HG03103 (cell line): ENCODE measurements at regions not wholly inside any gene's neighbourhood (a gene's known extent, or its start where the extent isn't known, plus 50 kb on each side); places are given as distances from the start of the nearest gene placed in this dataset.

Experiments
- ATAC-seq: cut with Tn5 transposase; IDR thresholded peaks from one replicate; pipeline ENCODE4 v1.9.1; 2021; ENCODE audit warnings: low read depth; ENCODE audit not compliant: unreplicated experiment

DNA sequence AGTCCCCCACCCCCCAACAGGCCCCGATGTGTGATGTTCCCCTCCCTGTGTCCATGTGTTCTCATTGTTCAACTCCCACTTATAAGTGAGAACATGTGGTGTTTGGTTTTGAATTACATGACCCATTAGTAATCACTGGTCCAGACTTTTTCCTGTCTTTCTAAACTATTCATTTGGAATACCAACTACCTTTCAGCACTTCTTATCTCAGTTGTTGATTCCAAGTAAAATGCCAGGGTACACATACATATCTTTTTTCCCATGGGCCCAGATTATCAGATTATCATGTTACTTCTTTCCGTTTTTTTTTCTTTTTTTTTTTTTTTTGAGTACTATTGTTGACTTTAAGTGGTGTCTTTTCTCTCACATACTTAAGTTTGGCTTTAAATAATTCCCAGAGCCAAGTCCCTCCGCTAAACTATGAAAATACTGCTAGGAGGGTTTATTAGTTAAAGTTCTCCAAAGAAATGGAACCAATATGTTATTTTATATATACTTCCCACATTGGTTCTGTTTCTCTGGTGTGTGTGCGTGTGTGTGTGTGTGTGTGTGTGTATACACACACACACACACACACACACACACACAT, 389.3 kb downstream of the IRS1 start:
- ATAC-seq: no peak

DNA sequence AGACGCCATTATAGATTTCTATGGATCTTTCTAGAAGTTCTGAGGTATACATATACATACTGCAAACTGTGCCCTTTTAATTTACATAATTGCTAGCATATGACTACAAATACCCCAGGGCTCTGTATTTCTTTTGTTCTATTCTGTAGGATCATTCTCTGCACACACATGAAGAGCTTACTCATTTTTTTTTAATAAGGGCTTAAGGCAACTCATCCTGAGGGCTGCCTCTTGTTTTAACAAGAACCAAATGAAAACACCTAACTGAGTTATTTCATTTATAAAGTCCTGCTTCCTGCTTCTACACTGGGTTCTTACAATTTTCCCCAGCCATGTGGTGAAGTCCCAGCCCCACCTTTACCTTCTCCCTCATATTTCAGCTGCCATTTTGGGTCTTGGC, 390.5 kb downstream of the IRS1 start:
- ATAC-seq: no peak

DNA sequence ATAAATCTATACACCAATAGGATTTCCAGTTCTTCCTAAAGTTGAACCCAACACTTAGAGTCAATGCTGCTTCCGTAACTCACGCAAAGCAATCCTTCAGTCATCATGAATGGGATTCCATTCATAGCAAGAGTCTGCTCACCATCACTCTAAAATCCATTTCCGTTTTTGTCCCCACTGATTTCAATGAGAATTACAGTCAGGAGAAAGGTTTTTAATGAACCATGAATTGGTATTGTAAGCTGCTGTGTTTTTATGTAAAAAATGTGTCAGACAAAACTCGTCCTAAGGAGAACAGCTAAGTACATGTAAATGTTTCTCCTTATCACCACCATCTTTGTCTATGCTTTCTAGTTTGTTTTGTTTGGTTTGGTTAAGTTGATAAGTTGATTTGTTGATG, 391.5 kb downstream of the IRS1 start:
- no peak for ATAC-seq

DNA sequence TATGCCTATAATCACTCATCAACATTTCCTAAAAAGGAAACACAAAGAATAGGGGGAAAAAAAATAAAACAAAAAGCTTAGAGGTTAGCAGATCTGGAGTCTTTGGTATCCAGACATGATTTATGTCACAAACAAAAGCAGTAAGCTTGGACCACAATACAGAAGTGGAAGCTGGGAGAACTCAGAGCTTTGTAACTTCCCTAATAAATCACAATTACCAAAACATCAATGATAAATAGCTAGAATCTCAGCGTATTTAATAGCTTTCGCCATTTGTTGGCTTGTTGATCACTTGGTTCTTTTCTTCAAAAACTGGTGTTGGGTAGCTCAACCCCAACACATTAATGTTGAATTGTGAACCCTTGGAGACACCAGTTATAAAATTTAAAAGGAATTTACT, 392.5 kb downstream of the IRS1 start:
- ATAC-seq: no peak

DNA sequence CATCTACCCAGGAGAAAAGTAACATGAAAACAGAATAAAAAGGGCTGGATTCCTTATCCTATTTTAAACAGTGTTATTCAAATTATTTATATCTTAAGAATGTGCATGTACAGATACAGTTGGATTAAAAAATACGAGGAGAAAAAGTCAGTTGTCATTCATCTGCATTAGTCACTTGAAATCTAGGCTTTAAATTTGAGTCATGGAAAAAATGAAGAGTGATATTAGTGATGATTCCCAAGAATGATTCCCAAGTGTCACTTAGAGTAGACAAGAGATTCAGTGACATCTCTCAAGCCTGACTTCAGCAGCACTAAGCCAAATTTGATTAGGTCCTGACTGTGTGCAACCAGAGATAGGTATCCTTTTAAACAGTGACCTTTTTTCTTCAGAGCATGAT, 394.2 kb downstream of the IRS1 start:
- ATAC-seq: no peak

DNA sequence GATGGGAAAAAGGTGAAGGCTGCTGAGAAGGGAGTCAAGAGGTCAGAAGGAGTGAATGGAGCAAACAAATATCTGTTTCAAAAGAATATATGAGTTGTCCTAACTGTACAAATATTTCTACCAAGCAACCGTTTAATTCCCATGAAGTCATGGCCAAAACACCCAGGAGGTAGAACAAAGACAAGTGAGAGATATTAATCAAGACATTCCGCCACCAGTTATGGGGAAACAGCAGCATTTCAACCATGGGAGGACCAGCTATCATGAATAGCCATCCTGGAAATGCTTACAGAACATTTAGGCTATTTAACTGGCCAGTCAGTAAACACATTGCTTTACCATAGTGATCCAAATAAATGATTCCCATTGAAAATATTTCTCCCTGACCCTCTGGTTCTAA, 396.3 kb downstream of the IRS1 start:
- no peak for ATAC-seq

DNA sequence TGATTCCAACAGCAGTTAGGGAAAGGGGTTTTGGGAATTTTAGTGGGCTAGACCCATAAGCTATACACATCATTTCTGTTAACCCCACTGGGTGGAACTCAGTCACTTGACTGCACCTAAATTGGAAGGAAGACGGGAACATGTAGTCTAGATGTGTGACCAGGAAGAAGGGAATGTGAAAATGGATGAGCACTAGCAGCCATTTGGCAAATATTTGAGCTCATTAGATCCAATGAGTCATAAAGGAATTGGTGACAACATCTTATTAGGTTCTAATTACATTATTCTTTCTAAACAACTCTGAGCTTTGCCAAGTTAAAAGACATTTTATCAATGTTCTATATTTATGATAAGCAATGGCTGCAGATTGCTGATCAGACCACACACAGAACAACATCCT, 400.6 kb downstream of the IRS1 start:
- no peak for ATAC-seq

DNA sequence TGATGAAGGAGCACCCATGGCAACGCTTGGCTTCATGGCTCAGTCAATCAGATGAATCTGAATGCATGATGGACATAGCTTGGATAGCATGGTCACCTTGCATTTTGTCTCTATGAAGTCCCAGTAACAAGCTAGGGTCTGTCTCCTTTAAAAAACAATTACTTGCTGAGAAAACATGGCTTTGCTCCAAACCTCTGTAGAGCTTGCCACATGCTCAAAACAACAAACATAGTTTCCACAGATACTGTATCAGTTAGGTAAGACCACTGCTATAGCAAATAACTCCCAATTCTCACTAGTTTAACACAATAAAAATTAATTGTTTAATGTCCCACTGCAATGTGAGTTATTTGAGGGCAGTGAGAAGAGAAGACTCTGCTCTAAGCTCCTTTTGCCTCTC, 401.0 kb downstream of the IRS1 start:
- ATAC-seq: no peak

DNA sequence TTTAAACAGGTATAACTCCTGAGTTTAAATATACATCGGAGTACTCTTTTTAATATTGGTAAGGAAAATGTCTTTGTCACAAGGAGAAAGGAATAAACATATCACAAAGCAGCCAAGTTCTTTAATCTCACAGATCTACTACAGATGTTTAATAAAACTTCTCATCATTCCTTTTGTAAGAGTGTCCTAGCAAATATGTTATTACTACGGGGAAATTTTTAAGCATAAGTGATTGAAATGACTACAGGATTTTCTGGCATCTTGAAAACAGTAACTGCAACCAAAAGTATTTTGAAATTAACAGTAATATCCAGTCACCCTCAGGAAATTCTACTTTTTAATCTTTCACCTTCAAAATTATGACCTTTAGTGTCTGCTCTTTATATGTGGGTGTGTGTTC, 403.1 kb downstream of the IRS1 start:
- ATAC-seq: no peak

DNA sequence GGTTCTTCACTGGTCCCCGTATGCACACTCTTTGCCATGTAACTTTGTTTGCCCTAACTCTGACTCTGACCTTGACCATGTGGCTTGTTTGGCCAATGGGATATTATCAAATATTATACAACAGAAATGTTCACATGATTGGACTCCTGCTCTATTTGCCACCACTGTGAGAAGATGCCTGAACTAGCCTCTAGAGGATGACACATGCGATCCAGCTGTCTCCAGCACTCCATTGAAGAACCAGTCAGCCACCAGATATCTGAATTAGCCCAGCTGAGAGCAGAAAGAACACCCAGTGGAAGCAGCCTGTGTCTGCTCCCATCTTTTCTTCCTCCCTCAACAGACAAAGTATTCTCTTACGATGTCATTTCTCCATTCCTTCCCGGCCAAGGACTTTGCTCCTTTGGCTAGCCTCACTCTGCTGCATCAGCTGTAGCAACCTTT, 412.1 kb downstream of the IRS1 start:
- ATAC-seq: no peak

DNA sequence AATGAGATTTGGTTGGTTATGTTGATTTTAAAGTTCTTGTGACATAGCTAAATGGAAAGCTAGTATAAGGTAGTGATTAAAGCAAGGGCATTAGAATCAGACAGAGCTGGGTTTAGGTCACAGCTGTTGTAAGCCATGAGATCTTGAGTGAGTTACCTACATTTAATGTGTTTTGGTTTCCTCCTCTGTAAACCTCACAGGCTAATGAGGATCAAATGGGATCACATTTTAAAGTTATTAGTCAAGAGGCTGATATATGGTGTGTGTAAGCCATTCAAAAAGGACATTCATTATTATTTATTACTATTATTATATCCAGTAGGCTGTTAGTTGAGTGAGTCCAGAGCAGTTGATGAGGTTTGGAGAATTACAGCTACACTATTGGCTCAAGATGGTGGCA, 416.2 kb downstream of the IRS1 start:
- ATAC-seq: no peak

DNA sequence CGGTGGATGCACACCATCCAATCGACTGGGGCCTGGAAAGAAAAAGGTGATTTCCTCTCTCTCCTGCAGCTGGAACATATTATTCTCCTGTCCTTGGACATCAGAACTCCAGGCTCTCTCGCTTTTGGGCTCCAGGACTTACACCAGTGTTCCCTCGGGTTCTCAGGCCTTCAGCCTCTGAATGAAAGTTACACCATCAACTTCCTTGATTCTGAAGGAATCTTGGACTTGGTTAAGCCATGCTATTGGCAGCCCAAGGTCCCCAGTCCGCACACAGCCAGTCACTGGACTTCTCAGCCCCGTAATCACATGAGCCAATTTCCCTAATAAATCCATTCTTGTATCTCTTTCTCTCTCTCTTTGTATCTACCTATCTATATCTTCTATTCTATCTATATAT, 418.9 kb downstream of the IRS1 start:
- no peak for ATAC-seq

DNA sequence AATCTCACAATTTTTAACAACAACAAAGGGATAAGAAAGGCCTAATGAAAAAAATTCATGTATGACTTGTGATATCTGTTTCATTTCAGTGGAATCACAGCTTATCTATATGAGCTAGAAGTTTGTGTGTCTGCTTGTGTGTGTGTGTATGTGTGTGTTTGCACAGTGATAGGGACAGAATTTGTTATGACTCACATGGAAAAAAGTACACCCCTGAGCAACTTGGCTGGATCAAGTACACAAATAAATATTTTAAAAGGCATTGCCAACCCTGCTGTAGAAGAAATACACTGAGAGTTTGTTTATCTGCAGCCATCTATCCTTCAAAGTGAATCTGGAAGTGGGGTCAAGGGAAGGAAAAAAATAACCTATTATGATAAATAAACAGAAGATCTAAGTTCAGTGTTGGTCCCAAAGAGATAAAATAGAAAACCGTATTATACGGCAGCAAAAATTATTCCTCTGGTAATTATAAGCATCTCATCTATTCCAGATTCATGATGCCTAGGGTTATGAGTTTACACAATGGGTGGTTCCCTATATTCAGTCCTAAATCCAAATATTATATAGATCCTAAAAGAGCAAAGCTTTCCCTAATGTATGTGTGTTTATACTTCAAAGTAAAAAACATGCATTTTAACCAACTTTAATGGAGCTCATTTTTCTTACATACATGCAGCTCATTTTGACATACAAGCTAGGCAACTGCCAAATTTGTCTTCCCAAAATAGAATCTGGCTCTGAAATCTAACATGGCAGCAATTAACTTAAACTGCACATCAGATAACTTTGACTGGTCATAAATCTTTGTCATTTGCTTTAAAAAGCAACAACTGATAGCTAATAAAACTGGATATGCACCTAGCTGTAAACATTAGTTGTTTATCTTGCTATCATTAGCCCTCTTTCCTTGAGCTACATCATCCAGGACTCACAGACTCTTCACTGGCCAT, 420.6 kb downstream of the IRS1 start:
- ATAC-seq: no peak

DNA sequence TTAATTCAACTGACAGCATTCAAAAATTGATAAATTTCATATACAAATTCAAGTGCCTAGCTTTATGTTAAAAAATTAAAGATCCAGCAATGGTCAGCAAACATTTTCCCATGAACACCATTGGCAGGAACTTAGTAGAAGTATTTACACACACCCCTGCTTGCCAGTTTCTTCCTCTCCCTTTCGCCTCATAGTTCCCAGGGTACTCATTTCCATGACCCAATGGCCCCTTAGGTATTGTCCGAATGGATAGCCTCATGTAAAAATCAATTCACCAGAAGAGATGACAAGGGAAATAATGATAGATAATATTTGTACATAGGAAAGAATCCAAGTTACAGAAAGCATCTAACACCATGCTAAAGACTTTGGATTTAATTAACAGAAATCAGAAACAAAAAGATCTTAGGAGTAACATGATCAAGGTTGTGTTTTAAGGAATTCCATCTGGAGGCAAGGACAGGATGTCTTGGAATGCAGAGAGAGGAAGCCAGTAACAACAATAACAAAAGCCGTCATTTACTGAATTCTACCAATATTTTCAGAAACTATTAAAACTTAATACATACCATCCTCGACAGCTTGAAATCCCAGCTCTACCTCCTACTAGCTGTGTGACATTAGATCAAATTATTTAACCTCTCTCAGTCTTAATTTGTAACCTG, 423.0 kb downstream of the IRS1 start:
- ATAC-seq: no peak

DNA sequence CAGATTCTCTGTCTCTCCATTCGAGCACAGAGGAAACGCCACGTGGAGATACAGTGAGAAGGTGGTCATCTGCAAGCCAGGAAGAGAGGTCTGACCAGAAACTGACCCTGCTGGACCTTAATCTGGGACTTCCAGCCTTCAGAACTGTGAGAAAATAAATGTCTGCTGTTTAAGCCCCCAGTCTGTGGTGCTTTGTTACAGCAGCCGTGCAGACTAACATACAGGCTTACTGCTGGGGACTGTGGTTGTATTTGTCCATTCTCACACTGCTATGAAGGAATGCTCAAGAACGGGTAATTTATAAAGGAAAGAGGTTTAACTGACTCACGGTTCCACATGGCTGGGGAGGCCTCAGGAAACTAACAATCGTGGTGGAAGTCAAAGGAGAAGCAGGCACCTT, 432.7 kb downstream of the IRS1 start:
- ATAC-seq: no peak

DNA sequence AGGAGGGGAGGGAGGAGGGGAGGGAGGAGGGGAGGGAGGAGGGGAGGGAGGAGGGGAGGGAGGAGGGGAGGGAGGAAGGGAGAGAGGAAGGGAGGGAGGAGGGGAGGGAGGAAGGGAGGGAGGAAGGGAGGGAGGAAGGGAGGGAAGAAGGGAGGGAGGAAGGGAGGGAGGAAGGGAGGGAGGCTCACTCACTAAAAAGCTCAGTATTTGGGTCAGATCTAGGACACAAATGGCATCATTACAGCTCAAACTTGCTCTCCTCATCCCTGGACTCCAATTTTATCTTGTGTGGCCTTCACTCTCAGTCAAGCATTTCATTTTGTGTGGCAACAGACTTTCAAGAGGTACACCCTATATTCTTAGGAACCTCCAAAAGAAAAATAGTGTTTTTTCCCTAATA, 435.4 kb downstream of the IRS1 start:
- no peak for ATAC-seq

DNA sequence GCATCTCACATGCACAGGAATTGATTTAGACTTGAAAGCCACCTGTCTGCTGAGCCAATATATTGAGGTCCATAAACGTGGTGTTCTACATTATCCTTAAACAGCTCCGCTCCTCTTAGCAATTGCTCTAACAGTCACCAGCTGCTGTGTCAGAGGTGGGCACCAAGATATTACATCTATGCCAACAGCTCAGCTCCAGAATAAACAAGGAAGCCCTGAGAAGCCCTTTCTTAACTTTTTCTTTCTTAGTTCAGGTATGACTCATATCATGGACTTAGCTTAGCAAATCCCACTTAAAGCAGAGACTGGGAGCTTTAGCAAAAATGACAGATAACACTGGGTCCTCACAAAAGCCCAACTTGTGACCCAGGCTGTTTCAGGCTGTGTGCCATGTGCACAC, 436.6 kb downstream of the IRS1 start:
- ATAC-seq: no peak

DNA sequence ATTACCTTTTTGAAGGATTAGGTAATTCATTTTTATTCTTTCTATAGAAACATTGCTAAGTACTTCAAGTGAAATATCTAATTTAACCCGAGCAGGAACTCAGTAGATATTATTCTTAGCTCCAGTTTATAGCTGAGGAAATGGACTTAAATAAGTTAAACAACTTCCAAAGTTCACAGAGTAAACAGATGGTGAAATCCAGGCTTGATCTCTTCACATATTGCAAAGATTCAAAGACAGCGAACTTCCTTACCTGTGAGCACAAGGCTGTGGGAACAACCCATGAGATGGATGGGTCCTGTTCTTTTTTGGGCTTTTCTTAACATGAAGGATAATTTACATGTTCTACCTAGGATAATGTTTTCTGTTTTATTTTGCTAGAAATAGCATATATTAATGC, 439.0 kb downstream of the IRS1 start:
- ATAC-seq: no peak

DNA sequence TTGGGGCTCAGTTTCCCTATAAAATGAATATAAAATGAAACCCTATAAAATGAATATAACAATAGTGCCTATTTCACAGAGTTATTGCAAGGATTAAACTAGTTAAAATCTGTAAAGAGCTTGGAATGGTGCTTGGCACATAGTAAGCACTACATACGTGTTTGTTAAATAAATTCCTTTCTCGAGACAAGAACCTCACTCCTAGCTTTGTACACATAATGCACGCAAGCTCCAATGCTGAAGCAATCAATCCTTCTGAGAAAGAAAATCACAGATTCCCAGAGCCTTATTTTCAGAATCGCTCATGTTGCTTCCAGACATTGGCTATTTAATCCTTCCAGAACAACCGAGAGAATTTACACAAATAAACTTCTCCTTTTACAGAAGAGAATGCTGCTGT, 440.9 kb downstream of the IRS1 start:
- no peak for ATAC-seq

DNA sequence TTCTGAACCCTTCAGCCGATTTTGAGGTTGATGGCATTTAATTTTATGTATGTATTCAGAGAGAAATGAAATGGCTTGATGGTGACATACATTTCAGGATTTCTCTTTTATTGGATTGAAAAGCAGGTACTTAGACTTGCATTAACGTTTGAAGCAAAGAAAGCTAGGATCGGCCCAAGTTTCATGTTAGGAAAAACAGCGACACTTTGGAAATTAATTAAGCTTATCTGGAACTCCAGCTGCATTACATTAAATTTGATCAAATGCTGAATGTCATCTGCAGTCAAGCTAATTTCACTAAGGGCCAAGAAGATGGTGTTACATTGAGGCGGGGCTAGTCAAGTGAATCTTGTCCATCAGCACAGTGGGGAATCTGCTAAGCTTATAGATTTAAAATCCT, 441.8 kb downstream of the IRS1 start:
- no peak for ATAC-seq

DNA sequence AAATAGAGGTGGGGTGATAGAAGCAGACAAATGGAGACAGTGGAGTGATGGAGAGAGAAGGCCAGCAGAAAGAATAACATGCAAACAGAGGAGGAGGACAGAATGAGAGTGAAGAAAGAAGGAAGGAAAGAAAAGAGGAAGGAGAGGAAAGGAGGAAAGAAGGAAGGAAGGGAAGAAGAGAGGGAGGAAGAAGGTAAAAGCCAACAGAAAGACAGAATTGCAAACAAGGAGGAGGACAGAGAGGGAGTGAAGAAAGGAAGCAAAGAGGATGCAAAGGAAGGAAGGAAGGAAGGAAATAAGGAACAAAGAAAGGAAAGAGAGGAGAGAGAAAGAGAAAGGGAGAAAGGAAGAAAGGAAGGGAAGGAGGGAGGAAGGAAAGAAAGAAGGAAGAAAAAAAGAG, 444.0 kb downstream of the IRS1 start:
- ATAC-seq: no peak

DNA sequence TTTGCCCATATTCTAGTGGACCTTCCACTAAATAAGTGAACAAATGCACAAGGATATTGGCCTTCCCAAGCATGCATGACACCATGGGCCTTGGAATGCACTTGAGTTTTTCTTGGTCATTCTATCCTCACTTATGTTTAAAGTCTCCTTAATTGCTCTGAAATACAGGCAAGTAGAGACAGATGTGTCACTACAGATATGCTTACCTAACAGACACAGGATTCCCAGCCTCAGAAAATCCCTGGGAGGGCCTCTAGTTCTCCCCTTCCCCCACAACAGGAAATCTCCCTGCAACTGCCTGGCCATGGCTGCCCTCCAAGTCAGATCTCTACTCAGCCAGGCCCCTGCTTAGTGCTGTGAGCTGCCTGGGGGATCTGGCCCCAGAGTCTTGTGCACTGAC, 445.2 kb downstream of the IRS1 start:
- ATAC-seq: no peak
